Left renal pelvis (tissue), 4 donors: ENCODE measurements at regions not wholly inside any gene's neighbourhood (a gene's known extent, or its start where the extent isn't known, plus 50 kb on each side); places are given as distances from the start of the nearest gene placed in this dataset.
A peak's percentile ranks its signal among the peaks of the same experiment; 100 is the strongest.
"Not testable (repeated sequence)": the region's sequence is repeated elsewhere in the genome, so short reads cannot be mapped to it uniquely, and the experiment has no call there.

Source experiments
- DNase-seq, 4 donors: peaks; one replicate each; pipeline ENCODE4 v3.0.0-alpha.2; 2013; ENCODE audit warnings: low read depth in 4 of 4, low spot score in 3 of 4

- not testable (repeated sequence) for DNase-seq
Observed at GRCh38 chr3:187890405-187890752, 145.1 kb upstream of the BCL6 start.

- no peak for DNase-seq
Observed at GRCh38 chr3:187896646-187897045, 151.4 kb upstream of the BCL6 start.

GRCh38 chr3:187899246-187899645, 154.0 kb upstream of the BCL6 start:
- DNase-seq: no peak

- no peak for DNase-seq
Observed at GRCh38 chr3:187900993-187901755, 155.9 kb upstream of the BCL6 start.

GRCh38 chr3:187902041-187902471, 156.8 kb upstream of the BCL6 start:
- DNase-seq: no peak

- no peak for DNase-seq
Observed at GRCh38 chr3:187902936-187903335, 157.7 kb upstream of the BCL6 start.

- no peak for DNase-seq
Observed at GRCh38 chr3:187903697-187904096, 158.4 kb upstream of the BCL6 start.

- no peak for DNase-seq
Observed at GRCh38 chr3:187906416-187906815, 161.1 kb upstream of the BCL6 start.

- no peak for DNase-seq
Observed at GRCh38 chr3:187906920-187907319, 161.7 kb upstream of the BCL6 start.

- DNase-seq: no peak
Observed at GRCh38 chr3:187909866-187910265, 164.6 kb upstream of the BCL6 start.

GRCh38 chr3:187912007-187912406, 166.7 kb upstream of the BCL6 start:
- no peak for DNase-seq

- DNase-seq: no peak
Observed at GRCh38 chr3:187913617-187914033, 168.4 kb upstream of the BCL6 start.

- DNase-seq: no peak
Observed at GRCh38 chr3:187914231-187914630, 169.0 kb upstream of the BCL6 start.

- no peak for DNase-seq
Observed at GRCh38 chr3:187916072-187916471, 170.8 kb upstream of the BCL6 start.

- DNase-seq: no peak
Observed at GRCh38 chr3:187918081-187918644, 172.9 kb upstream of the BCL6 start.

- DNase-seq: no peak
Observed at GRCh38 chr3:187919048-187919447, 173.8 kb upstream of the BCL6 start.

- DNase-seq: no peak
Observed at GRCh38 chr3:187919544-187919943, 174.3 kb upstream of the BCL6 start.

- no peak for DNase-seq
Observed at GRCh38 chr3:187920030-187920429, 174.8 kb upstream of the BCL6 start.

- DNase-seq: peak in 2 of 4 donors; percentile 27 to 30
Observed at GRCh38 chr3:187920913-187921312, 175.6 kb upstream of the BCL6 start.

- no peak for DNase-seq
Observed at GRCh38 chr3:187921391-187922074, 176.3 kb upstream of the BCL6 start.

- no peak for DNase-seq
Observed at GRCh38 chr3:187922704-187923416, 177.6 kb upstream of the BCL6 start.
